ENCODE measurements at regions not wholly inside any gene's neighbourhood (a gene's known extent, or its start where the extent isn't known, plus 50 kb on each side); places are given as distances from the start of the nearest gene placed in this dataset.

DNA sequence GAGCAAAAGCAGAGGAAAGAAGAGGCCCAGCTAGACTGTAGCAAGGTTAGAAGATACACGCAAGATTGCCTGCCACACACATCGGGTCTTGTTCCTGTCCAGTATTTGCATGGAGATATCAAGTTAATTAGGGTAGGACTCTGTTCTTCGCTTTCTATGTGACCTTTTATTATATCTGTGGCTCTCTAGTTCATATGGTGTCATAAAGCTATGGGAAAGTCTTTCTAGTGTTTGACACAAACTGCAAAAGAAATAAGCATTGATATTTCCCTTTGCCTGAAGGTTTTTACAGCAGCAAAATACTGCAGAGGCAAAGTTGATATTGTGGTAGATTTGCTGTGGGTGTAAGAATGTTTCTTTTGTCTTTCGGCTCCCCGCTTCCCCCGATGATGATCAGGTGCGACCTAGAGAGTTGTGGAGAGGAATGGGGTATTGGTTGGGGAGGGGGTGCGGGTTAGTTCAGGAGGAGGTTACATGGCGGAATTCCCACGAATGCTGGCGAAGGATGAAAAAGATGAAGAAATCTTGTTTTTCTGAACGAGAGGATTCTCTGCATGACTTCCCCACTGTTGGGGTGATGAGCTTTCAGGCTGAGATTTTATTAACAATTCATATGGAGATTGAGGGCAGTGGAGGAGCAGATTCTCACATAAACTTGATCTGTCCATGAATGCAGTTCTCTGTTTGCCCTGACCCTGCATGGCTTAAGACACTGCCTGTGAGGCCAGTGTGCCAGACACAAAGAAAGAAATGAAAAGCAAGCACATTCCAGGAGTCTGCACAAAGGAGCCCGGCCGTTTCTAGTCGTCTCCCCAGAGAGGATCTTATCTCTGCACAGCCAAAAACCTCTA is 550.2 kb downstream of the USP25 start:
- H3K9me3 Mint-ChIP-seq, result no peaks in the 10 kb centered on the region
- H3K4me1 Mint-ChIP-seq (ENCODE audit: low read depth), result peaks cover 41% of the 10 kb centered on the region
- H3K27ac Mint-ChIP-seq, result peak overlapping the region; percentile 66
- H3K4me3 Mint-ChIP-seq, result peak overlapping the region; percentile 85
- no peaks in the 10 kb centered on the region for H3K27me3 Mint-ChIP-seq (ENCODE audit: insufficient read depth)
- TF ChIP-seq, protein P1, sequence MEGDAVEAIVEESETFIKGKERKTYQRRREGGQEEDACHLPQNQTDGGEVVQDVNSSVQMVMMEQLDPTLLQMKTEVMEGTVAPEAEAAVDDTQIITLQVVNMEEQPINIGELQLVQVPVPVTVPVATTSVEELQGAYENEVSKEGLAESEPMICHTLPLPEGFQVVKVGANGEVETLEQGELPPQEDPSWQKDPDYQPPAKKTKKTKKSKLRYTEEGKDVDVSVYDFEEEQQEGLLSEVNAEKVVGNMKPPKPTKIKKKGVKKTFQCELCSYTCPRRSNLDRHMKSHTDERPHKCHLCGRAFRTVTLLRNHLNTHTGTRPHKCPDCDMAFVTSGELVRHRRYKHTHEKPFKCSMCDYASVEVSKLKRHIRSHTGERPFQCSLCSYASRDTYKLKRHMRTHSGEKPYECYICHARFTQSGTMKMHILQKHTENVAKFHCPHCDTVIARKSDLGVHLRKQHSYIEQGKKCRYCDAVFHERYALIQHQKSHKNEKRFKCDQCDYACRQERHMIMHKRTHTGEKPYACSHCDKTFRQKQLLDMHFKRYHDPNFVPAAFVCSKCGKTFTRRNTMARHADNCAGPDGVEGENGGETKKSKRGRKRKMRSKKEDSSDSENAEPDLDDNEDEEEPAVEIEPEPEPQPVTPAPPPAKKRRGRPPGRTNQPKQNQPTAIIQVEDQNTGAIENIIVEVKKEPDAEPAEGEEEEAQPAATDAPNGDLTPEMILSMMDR (IDR thresholded peaks at IDR 0.05), result no peak
- peak; percentile 44 for DNase-seq
- no peaks in the 10 kb centered on the region for H3K36me3 Mint-ChIP-seq (ENCODE audit: low read depth)

DNA sequence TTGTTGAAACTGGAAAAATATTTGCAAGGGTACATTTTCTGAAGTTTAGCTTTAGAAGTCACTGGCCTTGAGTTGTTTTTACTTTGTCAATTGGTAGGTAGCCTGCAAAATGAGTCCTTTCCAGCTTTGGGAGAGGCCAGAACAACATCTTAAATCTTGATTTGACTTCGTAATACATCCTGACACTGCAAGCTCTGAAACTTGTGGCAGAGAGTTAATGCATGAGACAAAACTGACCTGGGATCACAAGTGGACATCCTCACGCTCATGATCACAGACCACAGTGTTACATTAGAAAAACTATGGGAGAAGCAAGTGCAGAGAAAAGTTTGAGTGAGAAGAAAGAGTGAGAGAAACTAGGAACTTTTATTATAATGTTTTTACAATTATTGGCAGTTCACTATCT is 550.9 kb downstream of the USP25 start:
- no peak for DNase-seq
- H3K36me3 Mint-ChIP-seq (ENCODE audit: low read depth), result no peaks in the 10 kb centered on the region
- no peaks in the 10 kb centered on the region for H3K27me3 Mint-ChIP-seq (ENCODE audit: insufficient read depth)
- TF ChIP-seq, protein P1 (IDR thresholded peaks at IDR 0.05), result no peak
- peaks cover 41% of the 10 kb centered on the region for H3K4me1 Mint-ChIP-seq (ENCODE audit: low read depth)
- H3K27ac Mint-ChIP-seq, result peak overlapping the region; percentile 66
- peak overlapping the region; percentile 85 for H3K4me3 Mint-ChIP-seq
- no peaks in the 10 kb centered on the region for H3K9me3 Mint-ChIP-seq

DNA sequence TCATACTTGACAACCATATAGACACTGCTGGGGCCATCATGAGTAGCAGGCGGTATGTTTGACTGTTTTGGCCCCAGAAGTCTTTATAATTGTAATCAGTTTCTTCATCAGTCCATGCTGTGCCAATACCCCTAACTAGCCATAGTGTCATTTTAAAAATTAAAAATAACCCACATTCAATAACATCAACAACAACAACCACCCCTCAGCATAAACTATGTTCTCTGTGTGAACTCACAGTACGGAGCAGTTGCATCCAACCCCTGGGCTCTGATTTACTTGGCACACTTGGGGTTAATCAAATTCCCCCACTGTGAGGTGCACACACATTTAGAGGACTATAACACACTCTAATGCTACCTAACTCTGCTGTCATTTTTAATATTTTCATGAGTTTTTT is 553.7 kb downstream of the USP25 start:
- Mint-ChIP-seq H3K27me3 (ENCODE audit: insufficient read depth) (no peaks in the 10 kb centered on the region), H3K9me3 (no peaks in the 10 kb centered on the region), H3K4me1 (ENCODE audit: low read depth) (peaks cover 41% of the 10 kb centered on the region), H3K27ac (no peak overlapping the region), H3K4me3 (no peak overlapping the region), H3K36me3 (ENCODE audit: low read depth) (no peaks in the 10 kb centered on the region)
- TF ChIP-seq, protein P1 (IDR thresholded peaks at IDR 0.05), result no peak
- no peak for DNase-seq

DNA sequence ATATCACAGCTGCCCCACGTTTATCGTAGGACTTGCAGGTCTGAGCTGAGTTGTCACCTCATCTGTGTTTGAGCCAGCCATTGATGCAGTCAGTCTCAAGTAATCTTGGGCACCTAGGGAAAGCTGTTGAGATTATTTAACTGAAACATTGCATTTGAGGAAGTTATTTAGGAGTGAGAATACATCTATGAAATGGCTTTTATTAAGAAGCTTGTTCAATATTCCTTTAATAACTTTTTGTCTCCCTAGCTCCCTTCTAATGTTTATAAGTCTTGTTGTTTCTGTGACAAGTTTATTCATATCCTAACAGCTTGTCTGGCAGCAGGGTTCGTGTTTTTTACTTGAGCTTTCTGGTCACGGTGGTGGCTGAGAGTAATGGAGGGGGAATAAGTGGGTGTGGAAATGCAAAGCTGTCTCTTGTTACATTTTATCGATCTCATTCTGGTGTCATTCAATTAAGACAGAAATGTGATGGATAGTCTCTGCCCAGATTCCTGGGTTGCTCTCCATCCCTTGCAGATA is 555.9 kb downstream of the USP25 start:
- no peaks in the 10 kb centered on the region for H3K36me3 Mint-ChIP-seq (ENCODE audit: low read depth)
- TF ChIP-seq, protein P1 (IDR thresholded peaks at IDR 0.05), result no peak
- no peak overlapping the region for H3K4me3 Mint-ChIP-seq
- peaks cover 27% of the 10 kb centered on the region for H3K4me1 Mint-ChIP-seq (ENCODE audit: low read depth)
- no peak for DNase-seq
- H3K27me3 Mint-ChIP-seq (ENCODE audit: insufficient read depth), result no peaks in the 10 kb centered on the region
- H3K27ac Mint-ChIP-seq, result no peak overlapping the region
- no peaks in the 10 kb centered on the region for H3K9me3 Mint-ChIP-seq

DNA sequence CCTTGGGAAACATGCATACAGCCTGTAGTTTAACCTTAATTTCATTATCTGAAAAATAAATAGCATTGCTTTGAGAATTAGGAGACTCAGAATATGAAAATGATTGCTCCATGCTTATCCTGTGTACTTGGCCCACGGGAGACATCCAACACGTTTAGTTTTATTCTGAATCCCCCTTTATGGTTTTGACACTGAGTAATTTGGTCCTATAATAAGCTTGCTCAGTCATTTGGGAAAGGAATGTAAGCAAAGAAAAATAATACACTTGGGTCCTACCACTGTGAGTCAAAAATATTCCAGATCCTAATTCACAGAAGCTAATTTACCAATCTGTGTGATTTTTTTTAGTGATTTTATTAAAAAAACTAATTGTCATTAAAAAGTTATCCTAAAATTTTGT is 557.3 kb downstream of the USP25 start:
- Mint-ChIP-seq H3K27ac (no peak overlapping the region), H3K4me1 (ENCODE audit: low read depth) (peaks cover 17% of the 10 kb centered on the region; the same call in 1 of the 2 replicates), H3K36me3 (ENCODE audit: low read depth) (no peaks in the 10 kb centered on the region), H3K9me3 (no peaks in the 10 kb centered on the region), H3K27me3 (ENCODE audit: insufficient read depth) (no peaks in the 10 kb centered on the region), H3K4me3 (no peak overlapping the region)
- TF ChIP-seq, protein P1 (IDR thresholded peaks at IDR 0.05), result no peak
- no peak for DNase-seq

Data from HFFc6 (cell line).